Activated CD4-positive, alpha-beta T cell treated with anti-CD3 and anti-CD28 coated beads, Interleukin-2, amount 50 U/mL, for 4 hours (primary cell): ENCODE measurements at regions not wholly inside any gene's neighbourhood (a gene's known extent, or its start where the extent isn't known, plus 50 kb on each side); places are given as distances from the start of the nearest gene placed in this dataset.

Experiments used
- DNase-seq, 2 experiments: peaks; one replicate each; pipeline ENCODE4 v3.0.0-alpha.2; 2020

GRCh38 chr6:113635222-113635986, 221.7 kb upstream of the MARCKS start:
- no peak for DNase-seq

- DNase-seq = no peak
These were observed 220.8 kb upstream of the MARCKS start for GRCh38 chr6:113636357-113636824.

- DNase-seq = no peak
These were observed 217.1 kb upstream of the MARCKS start for GRCh38 chr6:113640051-113640450.

GRCh38 chr6:113642001-113642713, 215.0 kb upstream of the MARCKS start:
- DNase-seq = no peak

- no peak for DNase-seq
These were observed 214.3 kb upstream of the MARCKS start for GRCh38 chr6:113642714-113643406.

- DNase-seq = no peak
These were observed 213.8 kb upstream of the MARCKS start for GRCh38 chr6:113643407-113643770.

- no peak for DNase-seq
These were observed 212.1 kb upstream of the MARCKS start for GRCh38 chr6:113644861-113645575.

GRCh38 chr6:113645576-113645970, 211.6 kb upstream of the MARCKS start:
- no peak for DNase-seq

GRCh38 chr6:113645986-113646385, 211.2 kb upstream of the MARCKS start:
- no peak for DNase-seq

- no peak for DNase-seq
These were observed 210.4 kb upstream of the MARCKS start for GRCh38 chr6:113646701-113647100.

- no peak for DNase-seq
These were observed 209.8 kb upstream of the MARCKS start for GRCh38 chr6:113647143-113647889.

GRCh38 chr6:113648698-113649097, 208.4 kb upstream of the MARCKS start:
- DNase-seq = no peak

GRCh38 chr6:113649276-113649675, 207.9 kb upstream of the MARCKS start:
- no peak for DNase-seq

GRCh38 chr6:113649880-113650609, 207.1 kb upstream of the MARCKS start:
- DNase-seq = no peak

- no peak for DNase-seq
These were observed 206.6 kb upstream of the MARCKS start for GRCh38 chr6:113650610-113650979.

GRCh38 chr6:113651120-113651519, 206.0 kb upstream of the MARCKS start:
- no peak for DNase-seq

GRCh38 chr6:113651920-113652319, 205.2 kb upstream of the MARCKS start:
- DNase-seq = no peak

GRCh38 chr6:113653275-113653674, 203.9 kb upstream of the MARCKS start:
- DNase-seq = no peak

- DNase-seq = no peak
These were observed 202.7 kb upstream of the MARCKS start for GRCh38 chr6:113654396-113654795.

- DNase-seq = no peak
These were observed 201.4 kb upstream of the MARCKS start for GRCh38 chr6:113655761-113656160.

GRCh38 chr6:113659762-113660404, 197.3 kb upstream of the MARCKS start:
- DNase-seq = no peak
